Liver (tissue), 3 donors: ENCODE measurements at regions not wholly inside any gene's neighbourhood (a gene's known extent, or its start where the extent isn't known, plus 50 kb on each side); places are given as distances from the start of the nearest gene placed in this dataset.

ENCODE experiments used
- CTCF ChIP-seq: fragments of 150-350 bp; IDR thresholded peaks from 2 replicates; pipeline ENCODE4 v1.5.1; 2017; ENCODE audit warnings: improper control_type of control experiment, low read depth, low read length; ENCODE audit not compliant: missing input control
- HNF4A ChIP-seq, 2 donors: conservative IDR thresholded peaks; 2 replicates each; pipeline ENCODE4 v1.6.1; 2016; ENCODE audit warnings: antibody characterized with exemption in 2 of 2, mild to moderate bottlenecking in 2 of 2
- RXRA ChIP-seq, 2 donors: IDR thresholded peaks; 2 replicates each; pipeline ENCODE4 v1.6.1; 2017 to 2018; ENCODE audit warnings: antibody characterized with exemption in 2 of 2, mild to moderate bottlenecking in 1 of 2
- ZBTB33 ChIP-seq: IDR thresholded peaks from 2 replicates; pipeline ENCODE4 v1.6.1; 2016; ENCODE audit warnings: antibody characterized with exemption
- donor health status: healthy.
- donor health status: healthy.

DNA sequence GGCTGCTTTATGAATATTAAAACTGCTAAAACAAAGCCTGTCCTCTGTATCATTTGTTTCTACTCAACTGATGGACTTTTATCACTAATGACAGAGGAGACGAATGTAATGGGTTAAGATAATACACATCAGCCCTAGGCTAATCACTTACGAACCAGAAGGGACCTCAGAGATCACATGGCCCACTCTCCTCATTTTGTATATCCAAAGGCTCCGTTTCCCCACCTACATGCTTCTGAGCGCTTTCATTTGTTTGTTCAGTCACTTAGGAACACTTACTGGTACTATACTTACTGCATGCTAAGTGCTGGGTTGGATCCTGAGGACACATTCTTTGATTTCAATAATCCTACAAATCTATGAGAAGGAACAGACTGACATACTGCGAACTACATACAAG, 169.3 kb downstream of the CEP135 start:
- TF ChIP-seq CTCF (no peak), RXRA (IDR thresholded peaks at IDR 0.05) (no peak), ZBTB33 (no peak), HNF4A (conservative IDR thresholded peaks at IDR 0.05) (no peak)
